GM23338 (cell line): ENCODE measurements at regions not wholly inside any gene's neighbourhood (a gene's known extent, or its start where the extent isn't known, plus 50 kb on each side); places are given as distances from the start of the nearest gene placed in this dataset.

Experiments
- ATAC-seq: fragments of 200-7000 bp; cut with Tn5 transposase; 3 replicates; pipeline ENCODE4 v1.9.1; 2020
- DNase-seq: peaks from one replicate; pipeline ENCODE4 v3.0.0-alpha.2; 2015; ENCODE audit warnings: low spot score
- H2AFZ ChIP-seq: fragments of 200-600 bp; sonication (generic); 2 replicates; pipeline ENCODE4 v1.8.0; 2016; ENCODE audit warnings: antibody characterized with exemption, mild to moderate bottlenecking, moderate library complexity
- H3F3A ChIP-seq: fragments of 200-600 bp; sonication (generic); replicated peaks from 2 replicates; pipeline ENCODE4 v1.8.0; 2017; ENCODE audit warnings: antibody characterized with exemption, mixed run types, low read depth
- H3K27ac ChIP-seq: fragments of 200-600 bp; sonication (generic); 2 replicates; pipeline ENCODE4 v1.6.1; 2016; ENCODE audit warnings: low read depth
- H3K27me3 ChIP-seq: fragments of 200-600 bp; sonication (generic); 2 replicates; pipeline ENCODE4 v1.8.0; 2016; ENCODE audit warnings: mild to moderate bottlenecking, mixed run types, moderate library complexity; ENCODE audit not compliant: insufficient read depth
- H3K36me3 ChIP-seq: fragments of 200-600 bp; sonication (generic); 2 replicates; pipeline ENCODE4 v1.8.0; 2016; ENCODE audit warnings: mild to moderate bottlenecking; ENCODE audit not compliant: insufficient read depth
- H3K4me1 ChIP-seq: fragments of 200-600 bp; sonication (generic); 2 replicates; pipeline ENCODE4 v1.8.0; 2016; ENCODE audit warnings: mild to moderate bottlenecking, moderate library complexity; ENCODE audit not compliant: insufficient read depth
- H3K4me2 ChIP-seq: fragments of 200-600 bp; sonication (generic); 2 replicates; pipeline ENCODE4 v1.7.1; 2017; ENCODE audit warnings: mixed run types
- H3K4me3 ChIP-seq: fragments of 200-600 bp; sonication (generic); 2 replicates; pipeline ENCODE4 v1.6.1; 2016; ENCODE audit warnings: mixed run types
- H3K79me2 ChIP-seq: fragments of 200-600 bp; sonication (generic); replicated peaks from 2 replicates; pipeline ENCODE4 v1.8.0; 2017; ENCODE audit warnings: mild to moderate bottlenecking; ENCODE audit not compliant: insufficient read depth
- H3K9me2 ChIP-seq: fragments of 200-600 bp; sonication (generic); 2 replicates; pipeline ENCODE4 v1.8.0; 2017; ENCODE audit not compliant: insufficient read depth
- H4K20me1 ChIP-seq: fragments of 200-600 bp; sonication (generic); replicated peaks from 2 replicates; pipeline ENCODE4 v1.8.0; 2017; ENCODE audit warnings: mild to moderate bottlenecking; ENCODE audit not compliant: insufficient read depth
- H3K27ac Mint-ChIP-seq: 2 replicates; pipeline ENCODE4 v1.8.0; 2020; ENCODE audit warnings: inconsistent platforms, mild to moderate bottlenecking, moderate library complexity, mixed read lengths
- H3K27me3 Mint-ChIP-seq: 3 replicates; pipeline ENCODE4 v1.8.0; 2022; ENCODE audit warnings: low read depth, mild to moderate bottlenecking, moderate library complexity, mixed read lengths, inconsistent platforms; ENCODE audit not compliant: insufficient read depth, poor library complexity
- H3K36me3 Mint-ChIP-seq: 3 replicates; pipeline ENCODE4 v1.8.0; 2021; ENCODE audit warnings: low read depth, mild to moderate bottlenecking, inconsistent platforms, moderate library complexity, mixed read lengths
- H3K4me1 Mint-ChIP-seq: 3 replicates; pipeline ENCODE4 v1.8.0; 2020; ENCODE audit warnings: mild to moderate bottlenecking, inconsistent platforms, mixed read lengths
- H3K4me3 Mint-ChIP-seq: 3 replicates; pipeline ENCODE4 v1.8.0; 2021; ENCODE audit warnings: moderate library complexity, mild to moderate bottlenecking, inconsistent platforms, mixed read lengths
- H3K9me3 Mint-ChIP-seq: 3 replicates; pipeline ENCODE4 v1.8.0; 2020; ENCODE audit warnings: moderate library complexity, mild to moderate bottlenecking, inconsistent platforms, mixed read lengths
- CREB1 ChIP-seq: fragments of 250-450 bp; sonication (Bioruptor Pico); IDR thresholded peaks from 2 replicates; pipeline ENCODE4 v1.5.0; 2020; ENCODE audit warnings: low read depth, mild to moderate bottlenecking, moderate library complexity
- EZH2 ChIP-seq: fragments of 200-600 bp; sonication (generic); IDR thresholded peaks from one replicate; pipeline ENCODE4 v1.8.0; 2017; ENCODE audit warnings: antibody characterized with exemption, mild to moderate bottlenecking, low read depth; ENCODE audit not compliant: unreplicated experiment
- EZH2phosphoT487 ChIP-seq: fragments of 200-600 bp; sonication (generic); IDR thresholded peaks from one replicate; pipeline ENCODE4 v1.8.1; 2018; ENCODE audit warnings: antibody characterized with exemption; ENCODE audit not compliant: unreplicated experiment
- JUNB ChIP-seq: IDR thresholded peaks from one replicate; pipeline ENCODE4 v1.6.1; 2016; ENCODE audit warnings: antibody characterized with exemption; ENCODE audit not compliant: unreplicated experiment
- NANOG ChIP-seq: IDR thresholded peaks from 2 replicates; pipeline ENCODE4 v1.6.1; 2016; ENCODE audit warnings: antibody characterized with exemption, borderline replicate concordance
- POLR2AphosphoS5 ChIP-seq: IDR thresholded peaks from 2 replicates; pipeline ENCODE4 v1.6.1; 2016; ENCODE audit warnings: antibody characterized with exemption, low read depth
- STAT1 ChIP-seq: IDR thresholded peaks from one replicate; pipeline ENCODE4 v1.6.1; 2016; ENCODE audit warnings: antibody characterized with exemption; ENCODE audit not compliant: unreplicated experiment
- ZNF114 ChIP-seq: fragments of 250-450 bp; sonication (Bioruptor Pico); IDR thresholded peaks from 2 replicates; pipeline ENCODE4 v1.5.0; 2020; ENCODE audit warnings: mild to moderate bottlenecking, moderate library complexity
- ZNF331 ChIP-seq: fragments of 250-450 bp; sonication (Bioruptor Pico); IDR thresholded peaks from 2 replicates; pipeline ENCODE4 v1.5.0; 2020; ENCODE audit warnings: low read depth, mild to moderate bottlenecking, moderate library complexity
- ZNF462 ChIP-seq: fragments of 250-450 bp; sonication (Bioruptor Pico); IDR thresholded peaks from 2 replicates; pipeline ENCODE4 v1.5.0; 2020; ENCODE audit warnings: mild to moderate bottlenecking, moderate library complexity
- TF ChIP-seq, protein P1 (sequence below), 2 experiments: fragments of 200-600 bp in 1 of 2; sonication (generic) in 1 of 2; conservative IDR thresholded peaks; 2 replicates each; pipeline versions ENCODE4 v1.5.1 to v1.6.1; 2016 to 2017; ENCODE audit warnings: antibody characterized with exemption in 2 of 2, low read depth in 2 of 2, mild to moderate bottlenecking in 2 of 2, moderate library complexity in 1 of 2
- TF ChIP-seq, protein P2 (sequence below): IDR thresholded peaks from 2 replicates; pipeline ENCODE4 v1.6.1; 2016; ENCODE audit warnings: antibody characterized with exemption
- TF ChIP-seq, protein P3 (sequence below): IDR thresholded peaks from one replicate; pipeline ENCODE4 v1.6.1; 2018; ENCODE audit warnings: antibody characterized with exemption; ENCODE audit not compliant: unreplicated experiment

- Histone ChIP-seq H2AFZ (no peak overlapping the region), H3F3A (no peaks in the 10 kb centered on the region), H3K4me1 (peaks cover 9% of the 10 kb centered on the region; the same call in 1 of the 2 replicates), H3K27ac (no peak overlapping the region), H3K4me3 (no peak overlapping the region), H3K36me3 (no peaks in the 10 kb centered on the region), H3K79me2 (no peaks in the 10 kb centered on the region), H3K4me2 (no peak overlapping the region), H3K27me3 (no peaks in the 10 kb centered on the region), H3K9me2 (no peaks in the 10 kb centered on the region), H4K20me1 (no peaks in the 10 kb centered on the region)
- TF ChIP-seq EZH2phosphoT487 (no peak), EZH2 (no peak), JUNB (no peak), POLR2AphosphoS5 (no peak), ZNF114 (no peak), ZNF331 (CRISPR knock-in tag) (no peak), CREB1 (CRISPR knock-in tag) (no peak), ZNF462 (CRISPR knock-in tag) (no peak), NANOG (no peak), STAT1 (no peak)
- TF ChIP-seq, protein P1, sequence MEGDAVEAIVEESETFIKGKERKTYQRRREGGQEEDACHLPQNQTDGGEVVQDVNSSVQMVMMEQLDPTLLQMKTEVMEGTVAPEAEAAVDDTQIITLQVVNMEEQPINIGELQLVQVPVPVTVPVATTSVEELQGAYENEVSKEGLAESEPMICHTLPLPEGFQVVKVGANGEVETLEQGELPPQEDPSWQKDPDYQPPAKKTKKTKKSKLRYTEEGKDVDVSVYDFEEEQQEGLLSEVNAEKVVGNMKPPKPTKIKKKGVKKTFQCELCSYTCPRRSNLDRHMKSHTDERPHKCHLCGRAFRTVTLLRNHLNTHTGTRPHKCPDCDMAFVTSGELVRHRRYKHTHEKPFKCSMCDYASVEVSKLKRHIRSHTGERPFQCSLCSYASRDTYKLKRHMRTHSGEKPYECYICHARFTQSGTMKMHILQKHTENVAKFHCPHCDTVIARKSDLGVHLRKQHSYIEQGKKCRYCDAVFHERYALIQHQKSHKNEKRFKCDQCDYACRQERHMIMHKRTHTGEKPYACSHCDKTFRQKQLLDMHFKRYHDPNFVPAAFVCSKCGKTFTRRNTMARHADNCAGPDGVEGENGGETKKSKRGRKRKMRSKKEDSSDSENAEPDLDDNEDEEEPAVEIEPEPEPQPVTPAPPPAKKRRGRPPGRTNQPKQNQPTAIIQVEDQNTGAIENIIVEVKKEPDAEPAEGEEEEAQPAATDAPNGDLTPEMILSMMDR (conservative IDR thresholded peaks at IDR 0.05; ENCODE audit: low read depth in 2 of 2), result no peak
- TF ChIP-seq, protein P2, sequence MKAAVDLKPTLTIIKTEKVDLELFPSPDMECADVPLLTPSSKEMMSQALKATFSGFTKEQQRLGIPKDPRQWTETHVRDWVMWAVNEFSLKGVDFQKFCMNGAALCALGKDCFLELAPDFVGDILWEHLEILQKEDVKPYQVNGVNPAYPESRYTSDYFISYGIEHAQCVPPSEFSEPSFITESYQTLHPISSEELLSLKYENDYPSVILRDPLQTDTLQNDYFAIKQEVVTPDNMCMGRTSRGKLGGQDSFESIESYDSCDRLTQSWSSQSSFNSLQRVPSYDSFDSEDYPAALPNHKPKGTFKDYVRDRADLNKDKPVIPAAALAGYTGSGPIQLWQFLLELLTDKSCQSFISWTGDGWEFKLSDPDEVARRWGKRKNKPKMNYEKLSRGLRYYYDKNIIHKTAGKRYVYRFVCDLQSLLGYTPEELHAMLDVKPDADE, result no peak
- TF ChIP-seq, protein P3, sequence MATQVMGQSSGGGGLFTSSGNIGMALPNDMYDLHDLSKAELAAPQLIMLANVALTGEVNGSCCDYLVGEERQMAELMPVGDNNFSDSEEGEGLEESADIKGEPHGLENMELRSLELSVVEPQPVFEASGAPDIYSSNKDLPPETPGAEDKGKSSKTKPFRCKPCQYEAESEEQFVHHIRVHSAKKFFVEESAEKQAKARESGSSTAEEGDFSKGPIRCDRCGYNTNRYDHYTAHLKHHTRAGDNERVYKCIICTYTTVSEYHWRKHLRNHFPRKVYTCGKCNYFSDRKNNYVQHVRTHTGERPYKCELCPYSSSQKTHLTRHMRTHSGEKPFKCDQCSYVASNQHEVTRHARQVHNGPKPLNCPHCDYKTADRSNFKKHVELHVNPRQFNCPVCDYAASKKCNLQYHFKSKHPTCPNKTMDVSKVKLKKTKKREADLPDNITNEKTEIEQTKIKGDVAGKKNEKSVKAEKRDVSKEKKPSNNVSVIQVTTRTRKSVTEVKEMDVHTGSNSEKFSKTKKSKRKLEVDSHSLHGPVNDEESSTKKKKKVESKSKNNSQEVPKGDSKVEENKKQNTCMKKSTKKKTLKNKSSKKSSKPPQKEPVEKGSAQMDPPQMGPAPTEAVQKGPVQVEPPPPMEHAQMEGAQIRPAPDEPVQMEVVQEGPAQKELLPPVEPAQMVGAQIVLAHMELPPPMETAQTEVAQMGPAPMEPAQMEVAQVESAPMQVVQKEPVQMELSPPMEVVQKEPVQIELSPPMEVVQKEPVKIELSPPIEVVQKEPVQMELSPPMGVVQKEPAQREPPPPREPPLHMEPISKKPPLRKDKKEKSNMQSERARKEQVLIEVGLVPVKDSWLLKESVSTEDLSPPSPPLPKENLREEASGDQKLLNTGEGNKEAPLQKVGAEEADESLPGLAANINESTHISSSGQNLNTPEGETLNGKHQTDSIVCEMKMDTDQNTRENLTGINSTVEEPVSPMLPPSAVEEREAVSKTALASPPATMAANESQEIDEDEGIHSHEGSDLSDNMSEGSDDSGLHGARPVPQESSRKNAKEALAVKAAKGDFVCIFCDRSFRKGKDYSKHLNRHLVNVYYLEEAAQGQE, result no peak
- peaks cover 21% of the 10 kb centered on the region; the same call in 2 of the 3 replicates for H3K4me1 Mint-ChIP-seq
- H3K27me3 Mint-ChIP-seq, result peaks cover 2% of the 10 kb centered on the region
- ATAC-seq, result no peak
- no peak overlapping the region for H3K27ac Mint-ChIP-seq
- H3K9me3 Mint-ChIP-seq, result no peaks in the 10 kb centered on the region; the same call in 2 of the 3 replicates
- DNase-seq, result no peak
- no peaks in the 10 kb centered on the region for H3K36me3 Mint-ChIP-seq
- H3K4me3 Mint-ChIP-seq, result no peak overlapping the region
Observed at GRCh38 chr2:7471185-7471584, 554.0 kb downstream of the RNF144A start.
